ENCODE measurements at regions not wholly inside any gene's neighbourhood (a gene's known extent, or its start where the extent isn't known, plus 50 kb on each side); places are given as distances from the start of the nearest gene placed in this dataset.

DNA sequence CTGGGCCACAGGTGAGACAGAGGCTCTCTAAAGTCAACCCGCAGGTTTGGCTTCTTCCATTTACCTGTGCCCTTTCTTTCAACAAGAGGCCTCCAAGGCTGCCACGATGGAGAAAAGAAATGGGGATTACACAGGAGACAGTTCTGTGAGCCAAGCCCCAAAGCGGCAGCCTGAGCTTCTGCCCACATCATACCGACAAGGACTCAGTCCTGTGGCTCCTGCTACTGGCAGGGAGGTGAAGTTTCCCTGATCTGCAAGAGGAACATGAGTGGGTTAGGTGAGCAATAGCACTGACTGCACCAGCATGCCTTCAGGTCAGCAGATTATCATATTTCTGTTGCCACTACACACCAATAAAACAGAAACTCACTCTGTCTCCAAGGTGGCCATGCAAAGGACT lies 800.0 kb downstream of the KCNJ18 start:
- no peak for TF ChIP-seq EZH2 (IDR thresholded peaks at IDR 0.05; ENCODE audit: borderline replicate concordance, insufficient read depth, low read length, poor library complexity, severe bottlenecking)
- TF ChIP-seq, protein P1, sequence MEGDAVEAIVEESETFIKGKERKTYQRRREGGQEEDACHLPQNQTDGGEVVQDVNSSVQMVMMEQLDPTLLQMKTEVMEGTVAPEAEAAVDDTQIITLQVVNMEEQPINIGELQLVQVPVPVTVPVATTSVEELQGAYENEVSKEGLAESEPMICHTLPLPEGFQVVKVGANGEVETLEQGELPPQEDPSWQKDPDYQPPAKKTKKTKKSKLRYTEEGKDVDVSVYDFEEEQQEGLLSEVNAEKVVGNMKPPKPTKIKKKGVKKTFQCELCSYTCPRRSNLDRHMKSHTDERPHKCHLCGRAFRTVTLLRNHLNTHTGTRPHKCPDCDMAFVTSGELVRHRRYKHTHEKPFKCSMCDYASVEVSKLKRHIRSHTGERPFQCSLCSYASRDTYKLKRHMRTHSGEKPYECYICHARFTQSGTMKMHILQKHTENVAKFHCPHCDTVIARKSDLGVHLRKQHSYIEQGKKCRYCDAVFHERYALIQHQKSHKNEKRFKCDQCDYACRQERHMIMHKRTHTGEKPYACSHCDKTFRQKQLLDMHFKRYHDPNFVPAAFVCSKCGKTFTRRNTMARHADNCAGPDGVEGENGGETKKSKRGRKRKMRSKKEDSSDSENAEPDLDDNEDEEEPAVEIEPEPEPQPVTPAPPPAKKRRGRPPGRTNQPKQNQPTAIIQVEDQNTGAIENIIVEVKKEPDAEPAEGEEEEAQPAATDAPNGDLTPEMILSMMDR (IDR thresholded peaks at IDR 0.05; ENCODE audit: poor library complexity, severe bottlenecking): no peak
- TF ChIP-seq EP300 (conservative IDR thresholded peaks at IDR 0.05; ENCODE audit: poor library complexity, severe bottlenecking): no peak
- TF ChIP-seq SMC3 (conservative IDR thresholded peaks at IDR 0.05; ENCODE audit: poor library complexity): no peak
- TF ChIP-seq, protein P2, sequence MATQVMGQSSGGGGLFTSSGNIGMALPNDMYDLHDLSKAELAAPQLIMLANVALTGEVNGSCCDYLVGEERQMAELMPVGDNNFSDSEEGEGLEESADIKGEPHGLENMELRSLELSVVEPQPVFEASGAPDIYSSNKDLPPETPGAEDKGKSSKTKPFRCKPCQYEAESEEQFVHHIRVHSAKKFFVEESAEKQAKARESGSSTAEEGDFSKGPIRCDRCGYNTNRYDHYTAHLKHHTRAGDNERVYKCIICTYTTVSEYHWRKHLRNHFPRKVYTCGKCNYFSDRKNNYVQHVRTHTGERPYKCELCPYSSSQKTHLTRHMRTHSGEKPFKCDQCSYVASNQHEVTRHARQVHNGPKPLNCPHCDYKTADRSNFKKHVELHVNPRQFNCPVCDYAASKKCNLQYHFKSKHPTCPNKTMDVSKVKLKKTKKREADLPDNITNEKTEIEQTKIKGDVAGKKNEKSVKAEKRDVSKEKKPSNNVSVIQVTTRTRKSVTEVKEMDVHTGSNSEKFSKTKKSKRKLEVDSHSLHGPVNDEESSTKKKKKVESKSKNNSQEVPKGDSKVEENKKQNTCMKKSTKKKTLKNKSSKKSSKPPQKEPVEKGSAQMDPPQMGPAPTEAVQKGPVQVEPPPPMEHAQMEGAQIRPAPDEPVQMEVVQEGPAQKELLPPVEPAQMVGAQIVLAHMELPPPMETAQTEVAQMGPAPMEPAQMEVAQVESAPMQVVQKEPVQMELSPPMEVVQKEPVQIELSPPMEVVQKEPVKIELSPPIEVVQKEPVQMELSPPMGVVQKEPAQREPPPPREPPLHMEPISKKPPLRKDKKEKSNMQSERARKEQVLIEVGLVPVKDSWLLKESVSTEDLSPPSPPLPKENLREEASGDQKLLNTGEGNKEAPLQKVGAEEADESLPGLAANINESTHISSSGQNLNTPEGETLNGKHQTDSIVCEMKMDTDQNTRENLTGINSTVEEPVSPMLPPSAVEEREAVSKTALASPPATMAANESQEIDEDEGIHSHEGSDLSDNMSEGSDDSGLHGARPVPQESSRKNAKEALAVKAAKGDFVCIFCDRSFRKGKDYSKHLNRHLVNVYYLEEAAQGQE (IDR thresholded peaks at IDR 0.05; ENCODE audit: borderline replicate concordance): no peak
- no peak for TF ChIP-seq RAD21 (conservative IDR thresholded peaks at IDR 0.05)
- TF ChIP-seq POLR2AphosphoS5 (IDR thresholded peaks at IDR 0.05): no peak
- no peak for TF ChIP-seq TAF1 (IDR thresholded peaks at IDR 0.05; ENCODE audit: low read depth)
- no peak for TF ChIP-seq MXI1 (conservative IDR thresholded peaks at IDR 0.05; ENCODE audit: poor library complexity, severe bottlenecking)
